Erythroblast (primary cell): ENCODE measurements at regions not wholly inside any gene's neighbourhood (a gene's known extent, or its start where the extent isn't known, plus 50 kb on each side); places are given as distances from the start of the nearest gene placed in this dataset.

Experiments
- GATA1 ChIP-seq: IDR thresholded peaks from 2 replicates; pipeline ENCODE4 v1.6.1; 2011; ENCODE audit warnings: low read depth, mild to moderate bottlenecking, control low read depth, low read length, moderate library complexity
- POLR2A ChIP-seq: IDR thresholded peaks from 2 replicates; pipeline ENCODE4 v1.6.1; 2011; ENCODE audit warnings: mild to moderate bottlenecking, low read length

- TF ChIP-seq POLR2A: no peak
- TF ChIP-seq GATA1: no peak
Measured at GRCh38 chr12:96120359-96121100, 73.6 kb upstream of the ELK3 start.
